HG02852 (cell line): ENCODE measurements at regions not wholly inside any gene's neighbourhood (a gene's known extent, or its start where the extent isn't known, plus 50 kb on each side); places are given as distances from the start of the nearest gene placed in this dataset.
"Not testable (repeated sequence)": the region's sequence is repeated elsewhere in the genome, so short reads cannot be mapped to it uniquely, and the experiment has no call there.

ENCODE experiments used
- ATAC-seq: cut with Tn5 transposase; IDR thresholded peaks from one replicate; pipeline ENCODE4 v1.9.1; 2021; ENCODE audit warnings: mild to moderate bottlenecking, moderate library complexity; ENCODE audit not compliant: unreplicated experiment

GRCh38 chr1:166766942-166767341 is 72.3 kb upstream of the POGK start:
- no peak for ATAC-seq

- not testable (repeated sequence) for ATAC-seq
Measured at GRCh38 chr1:166784646-166785045, 54.6 kb upstream of the POGK start.

- ATAC-seq, result no peak
Measured at GRCh38 chr1:166785987-166786386, 53.3 kb upstream of the POGK start.

GRCh38 chr1:166789286-166789685 is 50.0 kb upstream of the POGK start:
- no peak for ATAC-seq
